ENCODE measurements at regions not wholly inside any gene's neighbourhood (a gene's known extent, or its start where the extent isn't known, plus 50 kb on each side); places are given as distances from the start of the nearest gene placed in this dataset.
"Not testable (repeated sequence)": the region's sequence is repeated elsewhere in the genome, so short reads cannot be mapped to it uniquely, and the experiment has no call there.

- no peak overlapping the region for H3K27ac Mint-ChIP-seq (ENCODE audit: unreplicated experiment)
- DNase-seq, result no peak
- H3K36me3 Mint-ChIP-seq (ENCODE audit: insufficient read depth, unreplicated experiment), result no peaks in the 10 kb centered on the region
- no peak for TF ChIP-seq CTCF (IDR thresholded peaks at IDR 0.05; ENCODE audit: unreplicated experiment)
- intact Hi-C loops (cut with micrococcal nuclease; ENCODE audit: unreplicated experiment), result no loop called here
- CTCF ChIA-PET, result no interaction called here
- no TSS peak for BruUV-seq (replicated peaks)
- H3K4me3 Mint-ChIP-seq (ENCODE audit: low read depth, unreplicated experiment), result no peak overlapping the region
- H3K4me1 Mint-ChIP-seq (ENCODE audit: low read depth, unreplicated experiment), result peaks cover 14% of the 10 kb centered on the region
- H3K27me3 Mint-ChIP-seq (ENCODE audit: unreplicated experiment), result peaks cover 63% of the 10 kb centered on the region
- peaks cover 3% of the 10 kb centered on the region for H3K9me3 Mint-ChIP-seq (ENCODE audit: low read depth, unreplicated experiment)
These were observed 72.3 kb upstream of the CCL1 start for GRCh38 chr17:34435182-34435928.

GRCh38 chr17:34434052-34434451 lies 71.0 kb upstream of the CCL1 start:
- no peak for TF ChIP-seq CTCF (IDR thresholded peaks at IDR 0.05; ENCODE audit: unreplicated experiment)
- peak; percentile 45 for DNase-seq
- BruUV-seq (replicated peaks), result no TSS peak
- H3K27me3 Mint-ChIP-seq (ENCODE audit: unreplicated experiment), result peaks cover 63% of the 10 kb centered on the region
- intact Hi-C loops (cut with micrococcal nuclease; ENCODE audit: unreplicated experiment), result no loop called here
- H3K36me3 Mint-ChIP-seq (ENCODE audit: insufficient read depth, unreplicated experiment), result no peaks in the 10 kb centered on the region
- H3K4me1 Mint-ChIP-seq (ENCODE audit: low read depth, unreplicated experiment), result peaks cover 14% of the 10 kb centered on the region
- H3K27ac Mint-ChIP-seq (ENCODE audit: unreplicated experiment), result no peak overlapping the region
- CTCF ChIA-PET, result interaction anchor here (0.9 to 1.1 kb wide), 2 partner anchors 12 to 14 kb away, joined by 3 read pairs; no protein-coding TSS in a partner anchor
- H3K9me3 Mint-ChIP-seq (ENCODE audit: low read depth, unreplicated experiment), result peaks cover 3% of the 10 kb centered on the region
- H3K4me3 Mint-ChIP-seq (ENCODE audit: low read depth, unreplicated experiment), result no peak overlapping the region

GRCh38 chr17:34424814-34425491 lies 61.9 kb upstream of the CCL1 start:
- intact Hi-C loops (cut with micrococcal nuclease; ENCODE audit: unreplicated experiment), result loop anchor here (5.0 kb wide), 2 partner anchors 92 to 467 kb away; no protein-coding TSS in a partner anchor
- no peak overlapping the region for H3K4me3 Mint-ChIP-seq (ENCODE audit: low read depth, unreplicated experiment)
- BruUV-seq (replicated peaks), result no TSS peak
- CTCF ChIA-PET, result interaction anchor here (0.6 kb wide), 2 partner anchors 23 to 99 kb away, joined by 3 to 4 read pairs; no protein-coding TSS in a partner anchor
- no peak for DNase-seq
- no peak overlapping the region for H3K27ac Mint-ChIP-seq (ENCODE audit: unreplicated experiment)
- peaks cover 94% of the 10 kb centered on the region for H3K27me3 Mint-ChIP-seq (ENCODE audit: unreplicated experiment)
- peaks cover 11% of the 10 kb centered on the region for H3K4me1 Mint-ChIP-seq (ENCODE audit: low read depth, unreplicated experiment)
- TF ChIP-seq CTCF (IDR thresholded peaks at IDR 0.05; ENCODE audit: unreplicated experiment), result no peak
- H3K9me3 Mint-ChIP-seq (ENCODE audit: low read depth, unreplicated experiment), result peaks cover 2% of the 10 kb centered on the region
- no peaks in the 10 kb centered on the region for H3K36me3 Mint-ChIP-seq (ENCODE audit: insufficient read depth, unreplicated experiment)

GRCh38 chr17:34423978-34424813 lies 61.2 kb upstream of the CCL1 start:
- no TSS peak for BruUV-seq (replicated peaks)
- no peak for TF ChIP-seq CTCF (IDR thresholded peaks at IDR 0.05; ENCODE audit: unreplicated experiment)
- CTCF ChIA-PET, result interaction anchor here (0.6 kb wide), 1 partner anchor 24 kb away, joined by 4 read pairs; no protein-coding TSS in a partner anchor
- Mint-ChIP-seq H3K27ac (ENCODE audit: unreplicated experiment) (no peak overlapping the region), H3K4me1 (ENCODE audit: low read depth, unreplicated experiment) (peaks cover 11% of the 10 kb centered on the region), H3K4me3 (ENCODE audit: low read depth, unreplicated experiment) (peak overlapping the region; percentile 15), H3K27me3 (ENCODE audit: unreplicated experiment) (peaks cover 94% of the 10 kb centered on the region), H3K36me3 (ENCODE audit: insufficient read depth, unreplicated experiment) (no peaks in the 10 kb centered on the region), H3K9me3 (ENCODE audit: low read depth, unreplicated experiment) (peaks cover 2% of the 10 kb centered on the region)
- intact Hi-C loops (cut with micrococcal nuclease; ENCODE audit: unreplicated experiment), result loop anchor here (5.0 kb wide), 2 partner anchors 93 to 468 kb away; no protein-coding TSS in a partner anchor
- DNase-seq, result peak; percentile 20

GRCh38 chr17:34423315-34423714 lies 60.3 kb upstream of the CCL1 start:
- BruUV-seq (replicated peaks); H3K4me3 Mint-ChIP-seq (ENCODE audit: low read depth, unreplicated experiment); H3K36me3 Mint-ChIP-seq (ENCODE audit: insufficient read depth, unreplicated experiment); H3K27ac Mint-ChIP-seq (ENCODE audit: unreplicated experiment); H3K9me3 Mint-ChIP-seq (ENCODE audit: low read depth, unreplicated experiment); CTCF ChIA-PET; DNase-seq: not testable (repeated sequence)
- peaks cover 11% of the 10 kb centered on the region for H3K4me1 Mint-ChIP-seq (ENCODE audit: low read depth, unreplicated experiment)
- intact Hi-C loops (cut with micrococcal nuclease; ENCODE audit: unreplicated experiment), result loop anchor here (5.0 kb wide), 2 partner anchors 94 to 469 kb away; no protein-coding TSS in a partner anchor
- H3K27me3 Mint-ChIP-seq (ENCODE audit: unreplicated experiment), result peaks cover 94% of the 10 kb centered on the region
